DND-41 (cell line): ENCODE measurements at regions not wholly inside any gene's neighbourhood (a gene's known extent, or its start where the extent isn't known, plus 50 kb on each side); places are given as distances from the start of the nearest gene placed in this dataset.

Experiments
- CTCF ChIP-seq: IDR thresholded peaks from 2 replicates; pipeline ENCODE4 v1.5.1; 2012; ENCODE audit warnings: borderline replicate concordance, low read length, moderate library complexity, mild to moderate bottlenecking; ENCODE audit not compliant: poor library complexity, severe bottlenecking; ENCODE audit errors: extremely low read depth
- EZH2 ChIP-seq: IDR thresholded peaks from 3 replicates; pipeline ENCODE4 v1.6.1; 2012; ENCODE audit warnings: borderline replicate concordance, low read depth, mild to moderate bottlenecking, moderate library complexity, low read length, inconsistent platforms; ENCODE audit not compliant: severe bottlenecking

- no peak for TF ChIP-seq EZH2
- TF ChIP-seq CTCF, result no peak
These were observed 302.9 kb downstream of the BAMBI start for GRCh38 chr10:28980264-28980663.
